EH (cell line): ENCODE measurements at regions not wholly inside any gene's neighbourhood (a gene's known extent, or its start where the extent isn't known, plus 50 kb on each side); places are given as distances from the start of the nearest gene placed in this dataset.
"Not testable (repeated sequence)": the region's sequence is repeated elsewhere in the genome, so short reads cannot be mapped to it uniquely, and the experiment has no call there.

Experiments
- DNase-seq: peaks from one replicate; pipeline ENCODE4 v3.0.0-alpha.2; 2015; ENCODE audit warnings: low read depth

DNA sequence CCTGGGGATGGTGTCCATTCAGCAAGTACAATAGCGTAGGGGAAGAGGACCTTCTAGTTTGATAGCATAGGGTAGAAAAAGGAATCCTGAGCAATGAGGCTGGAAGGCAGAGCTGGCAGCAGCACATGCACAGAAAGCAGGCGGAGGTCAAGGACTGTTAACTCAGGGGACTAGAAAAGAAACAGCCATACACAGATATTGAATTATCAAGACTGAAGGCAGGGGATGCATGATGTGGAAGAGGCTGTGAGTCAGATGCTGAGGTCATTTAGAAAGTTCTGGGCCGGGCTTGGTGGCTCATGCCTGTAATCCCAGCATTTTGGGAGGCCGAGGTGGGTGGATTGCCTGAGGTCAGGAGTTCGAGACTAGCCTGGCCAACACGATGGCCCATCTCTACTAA lies 65.6 kb downstream of the OPTC start:
- peak; percentile 82 for DNase-seq

DNA sequence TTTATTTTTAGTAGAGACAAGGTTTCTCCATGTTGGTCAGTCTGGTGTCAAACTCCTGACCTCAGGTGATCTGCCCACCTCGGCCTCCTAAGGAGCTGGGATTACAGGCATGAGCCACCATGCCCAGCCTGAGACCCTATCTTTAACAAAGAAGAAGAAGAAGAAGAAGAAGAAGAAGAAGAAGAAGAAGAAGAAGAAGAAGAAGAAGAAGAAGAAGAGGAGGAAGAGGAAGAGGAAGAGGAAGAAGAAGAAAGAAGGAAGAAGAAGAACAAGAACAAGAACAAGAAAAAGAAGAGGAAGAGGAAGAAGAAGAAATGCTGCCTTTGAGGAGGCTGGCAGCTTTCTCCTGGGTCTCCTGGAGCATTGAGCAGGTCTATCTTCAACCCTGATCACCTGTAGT lies 64.9 kb upstream of the ATP2B4 start:
- DNase-seq = not testable (repeated sequence)

DNA sequence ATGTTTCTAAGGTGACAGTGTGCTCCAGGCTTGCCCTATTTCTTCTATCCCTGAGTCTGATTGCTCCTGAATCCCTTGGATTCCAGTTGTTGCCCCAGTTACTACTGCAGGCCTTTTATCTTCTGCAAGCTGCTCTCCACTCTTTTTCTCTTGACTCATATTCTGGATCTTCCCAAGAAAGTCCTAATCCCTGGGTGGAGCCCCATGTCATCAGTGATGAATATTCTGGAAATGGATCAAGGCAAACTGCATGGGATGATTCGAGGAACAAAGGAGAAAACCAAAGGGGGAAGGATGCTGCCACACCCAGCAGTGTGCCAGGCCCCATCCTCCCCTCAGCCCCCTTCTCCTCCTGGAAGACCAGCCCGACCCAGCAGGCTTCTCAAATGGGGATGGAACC lies 63.3 kb upstream of the ATP2B4 start:
- DNase-seq = peak; percentile 43

DNA sequence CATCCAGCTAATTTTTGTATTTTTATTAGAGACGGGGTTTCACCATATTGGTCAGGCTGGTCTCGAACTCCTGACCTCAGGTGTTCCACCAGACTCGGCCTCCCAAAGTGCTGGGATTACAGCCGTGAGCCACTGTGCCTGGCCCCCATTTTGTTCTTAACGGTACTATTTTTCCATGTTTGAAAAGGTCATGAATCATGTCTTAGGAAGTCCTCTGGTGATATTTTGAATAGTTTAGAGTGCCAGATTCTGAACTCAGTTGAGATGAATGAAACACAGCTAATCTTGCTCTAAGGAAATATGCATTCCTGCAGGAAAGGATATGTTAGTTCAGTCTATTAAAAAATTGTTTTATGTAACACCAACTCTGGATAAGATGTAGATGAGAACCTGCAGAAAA lies 62.6 kb upstream of the ATP2B4 start:
- peak; percentile 82 for DNase-seq

DNA sequence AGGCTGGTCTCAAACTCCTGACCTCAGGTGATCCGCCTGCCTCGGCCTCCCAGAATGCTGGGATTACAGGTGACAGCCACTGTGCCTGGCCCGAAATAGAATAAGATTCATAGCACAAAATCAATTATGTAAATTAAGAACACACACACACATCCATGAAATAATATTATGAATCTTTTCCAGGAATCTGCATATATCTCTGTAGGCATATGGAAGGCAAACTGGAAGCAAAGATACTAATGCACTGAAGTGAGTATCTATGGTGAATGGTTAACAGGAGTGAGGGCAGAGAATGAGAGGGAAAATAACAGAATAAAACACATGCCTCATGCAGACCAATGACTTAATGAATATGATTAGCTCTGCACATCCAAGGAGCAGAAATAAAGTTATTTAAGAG lies 61.6 kb upstream of the ATP2B4 start:
- DNase-seq = no peak

DNA sequence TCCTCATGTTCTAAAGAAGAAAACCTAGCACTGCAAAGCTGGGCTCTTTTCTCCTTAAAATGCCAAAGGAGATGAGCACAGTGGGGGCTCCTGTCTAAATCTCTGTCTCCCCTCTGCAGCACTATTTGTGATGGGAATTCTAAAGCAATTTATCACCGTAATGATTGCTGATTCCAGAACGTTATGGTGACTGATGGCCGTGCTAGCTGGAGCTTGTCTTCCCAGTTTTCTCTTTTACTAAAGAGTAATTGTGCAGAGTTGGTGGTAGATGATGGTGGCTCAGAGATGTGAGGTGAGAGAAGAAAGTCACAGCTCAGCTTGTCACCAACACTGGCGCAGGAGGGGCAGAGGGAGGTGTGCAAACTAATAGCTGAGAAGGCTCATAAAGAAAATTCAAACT lies 60.7 kb upstream of the ATP2B4 start:
- no peak for DNase-seq

DNA sequence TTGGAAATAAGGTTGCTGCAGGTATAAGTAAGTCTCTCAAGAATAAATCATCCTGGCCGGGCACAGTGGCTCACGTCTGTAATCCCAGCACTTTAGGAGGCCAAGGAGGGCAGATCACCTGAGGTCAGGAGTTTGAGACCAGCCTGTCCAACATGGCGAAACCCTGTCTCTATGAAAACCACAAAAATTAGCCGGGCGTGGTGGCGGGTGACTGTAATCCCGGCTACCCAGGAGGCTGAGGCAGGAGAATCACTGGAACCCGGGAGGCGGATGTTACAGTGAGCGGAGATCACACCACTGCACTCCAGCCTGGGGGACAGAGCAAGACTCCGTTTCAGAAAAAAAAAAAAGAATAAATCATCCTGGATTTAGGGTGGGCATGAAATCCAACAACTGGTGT lies 59.7 kb upstream of the ATP2B4 start:
- DNase-seq = not testable (repeated sequence)

DNA sequence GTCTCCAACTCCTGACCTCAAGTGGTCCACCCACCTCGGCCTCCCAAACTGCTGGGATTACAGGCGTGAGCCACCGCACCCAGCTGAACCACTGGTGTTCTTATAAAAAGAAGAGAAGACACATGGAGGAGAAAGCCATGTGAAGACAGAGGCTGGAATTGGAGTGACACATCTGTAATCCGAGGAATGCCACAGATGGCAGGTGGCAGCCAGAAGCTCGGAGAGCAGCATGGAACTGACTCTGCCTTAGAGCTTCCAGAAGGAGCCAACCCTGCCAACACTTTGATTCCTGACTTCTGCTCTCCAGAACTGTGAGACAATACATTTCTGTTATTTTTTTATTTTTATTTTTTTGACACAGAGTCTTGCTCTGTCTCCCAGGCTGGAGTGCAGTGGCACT lies 59.0 kb upstream of the ATP2B4 start:
- DNase-seq = no peak

DNA sequence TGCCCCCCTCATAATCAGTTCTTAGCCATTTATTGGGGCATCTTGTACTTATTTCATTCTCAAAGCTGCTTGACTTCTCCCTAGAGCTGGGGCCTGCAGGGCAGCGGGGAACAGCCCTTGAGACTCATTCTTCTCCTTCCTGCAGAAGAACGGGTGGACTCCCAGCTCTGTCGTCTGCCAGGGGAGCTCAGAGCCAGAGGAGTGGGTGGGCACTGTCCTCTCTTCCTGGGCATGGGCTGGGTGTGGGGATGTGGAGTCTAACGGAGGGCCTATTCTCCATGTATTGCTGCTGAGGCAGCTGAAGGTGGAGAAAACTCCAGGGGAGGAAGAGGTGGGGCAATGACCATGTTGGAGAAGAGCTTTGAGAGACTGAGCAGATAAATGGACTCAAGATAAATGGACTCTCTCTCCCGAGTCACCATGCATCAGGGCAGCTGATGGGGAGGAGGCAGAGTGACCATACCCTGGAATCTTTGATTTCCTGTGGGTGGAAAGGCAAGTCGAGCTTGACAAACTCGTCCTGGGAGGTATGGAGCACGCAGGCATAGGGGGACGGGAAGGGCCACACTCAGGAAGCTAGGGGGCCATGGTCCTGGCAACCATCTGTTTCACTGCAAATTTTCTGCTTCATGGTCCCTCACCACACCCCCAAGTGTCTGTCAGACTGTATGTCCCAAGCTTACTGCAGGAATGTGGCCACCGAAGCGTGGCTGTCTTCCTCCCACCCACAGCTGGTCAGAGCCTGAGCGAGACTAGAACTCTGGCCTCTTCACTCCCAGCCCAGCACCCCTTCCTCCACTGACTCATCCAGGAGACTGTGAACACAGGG lies 56.9 kb upstream of the ATP2B4 start:
- peak; percentile 83 for DNase-seq

DNA sequence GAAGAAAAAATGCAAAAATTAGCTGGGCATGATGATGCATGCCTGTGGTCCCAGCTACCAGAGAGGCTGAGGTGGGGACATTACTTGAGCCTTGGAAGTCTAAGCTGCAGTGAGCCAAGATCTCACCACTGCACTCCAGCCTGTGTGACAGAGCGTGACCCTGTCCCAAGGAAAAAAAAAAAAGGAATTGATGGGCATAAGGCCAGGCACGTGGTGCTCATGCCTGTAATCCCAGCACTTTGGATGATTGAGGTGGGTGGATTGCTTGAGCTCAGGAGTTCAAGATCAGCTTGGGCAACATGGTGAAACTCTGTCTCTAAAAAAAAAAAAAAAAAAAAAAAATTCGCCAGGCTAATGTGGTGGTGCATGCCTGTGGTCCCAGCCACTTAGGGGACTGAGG lies 55.8 kb upstream of the ATP2B4 start:
- peak; percentile 68 for DNase-seq

DNA sequence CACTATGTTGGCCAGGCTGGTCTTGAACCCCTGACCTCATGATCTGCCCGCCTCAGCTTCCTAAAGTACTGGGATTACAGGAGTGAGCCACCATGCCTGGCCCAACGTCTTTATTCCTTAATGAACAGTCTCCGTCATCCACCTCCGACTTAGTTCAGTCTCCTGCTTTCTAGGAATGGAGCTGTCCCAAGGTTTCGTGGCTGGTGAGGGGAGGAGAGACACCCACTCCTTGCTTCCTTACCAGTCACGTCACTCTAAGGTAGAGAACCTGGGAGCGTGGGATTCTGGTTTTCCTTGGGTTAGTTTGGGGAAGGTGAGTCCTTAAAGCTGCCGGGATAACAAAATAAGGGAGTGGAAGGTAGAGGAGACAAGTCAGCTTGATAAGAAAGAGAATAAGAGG lies 55.0 kb upstream of the ATP2B4 start:
- no peak for DNase-seq

DNA sequence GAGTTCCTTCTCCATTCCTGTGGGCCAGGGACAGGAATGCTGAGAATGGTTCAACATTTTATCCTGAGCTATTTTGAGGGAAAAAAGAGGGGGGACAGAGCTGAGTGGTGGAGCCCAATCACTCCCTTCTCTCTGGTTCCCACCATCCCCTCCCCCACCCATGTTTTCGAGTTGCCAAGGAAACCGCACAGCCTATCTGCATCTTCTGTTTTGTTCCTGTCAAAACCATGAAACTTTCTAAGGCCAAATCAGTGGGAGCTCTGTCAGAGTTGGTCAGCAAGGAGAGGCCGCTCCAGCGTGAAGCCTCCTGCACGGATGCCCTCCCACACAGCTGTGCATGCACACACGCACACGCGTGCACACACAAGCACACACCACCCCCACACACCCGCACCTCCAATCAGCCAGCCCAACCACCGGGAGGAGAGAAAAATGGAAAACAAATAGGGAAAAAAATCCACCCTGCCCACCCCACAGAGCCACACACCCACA lies 54.5 kb upstream of the ATP2B4 start:
- peak; percentile 79 for DNase-seq

DNA sequence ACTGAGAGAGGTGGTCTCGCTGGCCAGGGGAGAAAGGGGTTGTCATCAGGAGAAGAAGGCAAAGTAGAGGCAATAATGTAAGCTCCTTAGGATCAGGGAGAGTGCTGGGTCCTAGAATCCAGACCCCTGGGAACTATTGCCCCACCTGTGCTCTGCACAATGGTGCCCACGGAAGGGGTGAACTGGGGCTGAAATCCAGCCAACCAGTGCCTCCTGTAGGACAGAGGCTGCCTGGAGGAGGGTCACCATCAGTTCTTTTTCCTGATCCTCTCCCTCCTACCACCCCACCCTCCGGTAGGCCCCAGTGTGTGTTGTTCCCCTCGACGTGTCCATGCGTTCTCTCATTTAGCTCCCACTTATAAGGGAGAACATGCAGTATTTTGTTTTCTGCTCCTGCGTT lies 52.9 kb upstream of the ATP2B4 start:
- DNase-seq = no peak
